ENCODE measurements at regions not wholly inside any gene's neighbourhood (a gene's known extent, or its start where the extent isn't known, plus 50 kb on each side); places are given as distances from the start of the nearest gene placed in this dataset.

- TF ChIP-seq CTCF (IDR thresholded peaks at IDR 0.05; ENCODE audit: control extremely low read depth, extremely low read depth, low read depth, missing control alignments): no peak
- POLR2A ChIA-PET: no interaction called here
- CTCF ChIA-PET: interaction anchor here (1.1 kb wide), 1 partner anchor 13 kb away, joined by 3 read pairs; no protein-coding TSS in a partner anchor
- DNase-seq (ENCODE audit: extremely low spot score): no peak
Observed at GRCh38 chr4:11230866-11231265, 197.8 kb downstream of the HS3ST1 start.

GRCh38 chr4:11228530-11228929 lies 200.2 kb downstream of the HS3ST1 start:
- CTCF ChIA-PET: no interaction called here
- TF ChIP-seq CTCF (IDR thresholded peaks at IDR 0.05; ENCODE audit: control extremely low read depth, extremely low read depth, low read depth, missing control alignments): no peak
- POLR2A ChIA-PET: no interaction called here
- DNase-seq (ENCODE audit: extremely low spot score): no peak

- DNase-seq (ENCODE audit: extremely low spot score): no peak
- no peak for TF ChIP-seq CTCF (IDR thresholded peaks at IDR 0.05; ENCODE audit: control extremely low read depth, extremely low read depth, low read depth, missing control alignments)
- ChIA-PET CTCF (interaction anchor here (0.9 to 1.2 kb wide), 3 partner anchors 9 to 22 kb away, joined by 3 to 6 read pairs (median 3); no protein-coding TSS in a partner anchor), POLR2A (no interaction called here)
Observed at GRCh38 chr4:11223311-11223710, 205.4 kb downstream of the HS3ST1 start.

GRCh38 chr4:11218692-11219091 lies 210.0 kb downstream of the HS3ST1 start:
- POLR2A ChIA-PET: no interaction called here
- DNase-seq (ENCODE audit: extremely low spot score): no peak
- CTCF ChIA-PET: no interaction called here
- TF ChIP-seq CTCF (IDR thresholded peaks at IDR 0.05; ENCODE audit: control extremely low read depth, extremely low read depth, low read depth, missing control alignments): no peak

GRCh38 chr4:11216520-11216919 lies 212.2 kb downstream of the HS3ST1 start:
- ChIA-PET CTCF (interaction anchor here (1.1 kb wide), 1 partner anchor 17 kb away, joined by 3 read pairs; no protein-coding TSS in a partner anchor), POLR2A (no interaction called here)
- TF ChIP-seq CTCF (IDR thresholded peaks at IDR 0.05; ENCODE audit: control extremely low read depth, extremely low read depth, low read depth, missing control alignments): no peak
- DNase-seq (ENCODE audit: extremely low spot score): no peak

- ChIA-PET CTCF (interaction anchor here (1.2 kb wide), 1 partner anchor 9 kb away, joined by 3 read pairs; no protein-coding TSS in a partner anchor), POLR2A (no interaction called here)
- no peak for DNase-seq (ENCODE audit: extremely low spot score)
- no peak for TF ChIP-seq CTCF (IDR thresholded peaks at IDR 0.05; ENCODE audit: control extremely low read depth, extremely low read depth, low read depth, missing control alignments)
Observed at GRCh38 chr4:11214281-11214680, 214.4 kb downstream of the HS3ST1 start.

- DNase-seq (ENCODE audit: extremely low spot score): no peak
- ChIA-PET POLR2A (no interaction called here), CTCF (interaction anchor here (1.5 kb wide), 1 partner anchor 13 kb away, joined by 6 read pairs; no protein-coding TSS in a partner anchor)
- TF ChIP-seq CTCF (IDR thresholded peaks at IDR 0.05; ENCODE audit: control extremely low read depth, extremely low read depth, low read depth, missing control alignments): no peak
Observed at GRCh38 chr4:11209826-11210225, 218.9 kb downstream of the HS3ST1 start.
